GM06990 (cell line): ENCODE measurements at regions not wholly inside any gene's neighbourhood (a gene's known extent, or its start where the extent isn't known, plus 50 kb on each side); places are given as distances from the start of the nearest gene placed in this dataset.

Experiments used
- DNase-seq: peaks from one replicate; pipeline ENCODE4 v3.0.0-alpha.2; 2011; ENCODE audit not compliant: insufficient read length; ENCODE audit errors: extremely low read depth
- H3K27me3 ChIP-seq: replicated peaks from 2 replicates; pipeline ENCODE4 v1.6.0; 2011; ENCODE audit warnings: low read length; ENCODE audit not compliant: control insufficient read depth, insufficient read depth
- H3K36me3 ChIP-seq: 2 replicates; pipeline ENCODE4 v1.5.1; 2011; ENCODE audit warnings: low read length; ENCODE audit not compliant: control insufficient read depth, insufficient read depth
- H3K4me3 ChIP-seq: replicated peaks from 2 replicates; pipeline ENCODE4 v1.5.1; 2011; ENCODE audit warnings: low read depth, mild to moderate bottlenecking, control low read depth, low read length
- CTCF ChIP-seq: IDR thresholded peaks from 2 replicates; pipeline ENCODE4 v1.5.1; 2011; ENCODE audit warnings: low read length, control low read depth, mild to moderate bottlenecking, inconsistent platforms; ENCODE audit not compliant: insufficient read depth, poor library complexity, severe bottlenecking

GRCh38 chr20:58069207-58069606, 159.2 kb downstream of the ANKRD60 start:
- H3K36me3 ChIP-seq = no peaks in the 10 kb centered on the region
- H3K27me3 ChIP-seq = peaks cover 1% of the 10 kb centered on the region
- no peak overlapping the region for H3K4me3 ChIP-seq
- TF ChIP-seq CTCF = no peak
- DNase-seq = no peak

- peaks cover 1% of the 10 kb centered on the region for H3K27me3 ChIP-seq
- DNase-seq = no peak
- no peak for TF ChIP-seq CTCF
- no peak overlapping the region for H3K4me3 ChIP-seq
- no peaks in the 10 kb centered on the region for H3K36me3 ChIP-seq
Measured at GRCh38 chr20:58065508-58066361, 162.7 kb downstream of the ANKRD60 start.

- Histone ChIP-seq H3K36me3 (no peaks in the 10 kb centered on the region), H3K4me3 (no peak overlapping the region), H3K27me3 (no peaks in the 10 kb centered on the region; the same call in 1 of the 2 replicates)
- no peak for TF ChIP-seq CTCF
- DNase-seq = no peak
Measured at GRCh38 chr20:58064411-58065010, 163.9 kb downstream of the ANKRD60 start.

- DNase-seq = no peak
- Histone ChIP-seq H3K4me3 (no peak overlapping the region), H3K36me3 (no peaks in the 10 kb centered on the region), H3K27me3 (no peaks in the 10 kb centered on the region; the same call in 1 of the 2 replicates)
- TF ChIP-seq CTCF = no peak
Measured at GRCh38 chr20:58059260-58059544, 169.3 kb downstream of the ANKRD60 start.

GRCh38 chr20:58058421-58059259, 169.8 kb downstream of the ANKRD60 start:
- H3K36me3 ChIP-seq = no peaks in the 10 kb centered on the region
- DNase-seq = no peak
- no peak for TF ChIP-seq CTCF
- H3K27me3 ChIP-seq = no peaks in the 10 kb centered on the region; the same call in 1 of the 2 replicates
- no peak overlapping the region for H3K4me3 ChIP-seq
